SW 1271 (cell line): ENCODE measurements at regions not wholly inside any gene's neighbourhood (a gene's known extent, or its start where the extent isn't known, plus 50 kb on each side); places are given as distances from the start of the nearest gene placed in this dataset.

Experiments
- DNase-seq, 2 experiments: peaks; one replicate each; lab custom pipeline; 2025; lab: John Stamatoyannopoulos, UW

GRCh38 chr4:22020129-22020528, 71.6 kb upstream of the KCNIP4 start:
- no peak for DNase-seq

- DNase-seq, result no peak
These were observed 71.1 kb upstream of the KCNIP4 start for GRCh38 chr4:22019676-22020075.

DNA sequence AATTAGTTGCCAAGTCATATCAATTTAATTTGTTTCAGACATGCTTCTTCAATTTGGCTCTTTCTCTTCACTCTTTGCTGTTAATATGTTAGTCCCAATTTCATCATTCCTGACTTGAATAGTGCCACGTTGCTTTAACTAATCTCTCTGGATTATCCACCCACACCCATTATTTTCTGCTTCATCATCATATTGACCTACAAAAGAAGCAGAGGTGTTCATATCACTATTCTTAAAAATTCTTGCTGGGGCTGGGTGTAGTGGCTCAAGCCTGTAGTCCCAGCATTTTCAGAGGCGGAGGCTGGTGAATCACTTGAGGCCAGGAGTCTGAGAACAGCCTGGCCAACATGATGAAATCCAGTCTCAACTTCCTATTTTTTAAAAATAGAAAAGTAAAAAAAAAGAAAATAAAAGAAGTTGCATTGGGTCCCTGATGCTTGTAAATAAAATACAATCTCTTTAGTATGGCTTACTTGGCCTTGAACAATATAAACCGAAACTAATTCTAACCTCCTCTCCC, 65.7 kb upstream of the KCNIP4 start:
- no peak for DNase-seq

GRCh38 chr4:22003878-22004277, 55.3 kb upstream of the KCNIP4 start:
- no peak for DNase-seq
